ENCODE measurements at regions not wholly inside any gene's neighbourhood (a gene's known extent, or its start where the extent isn't known, plus 50 kb on each side); places are given as distances from the start of the nearest gene placed in this dataset.

DNA sequence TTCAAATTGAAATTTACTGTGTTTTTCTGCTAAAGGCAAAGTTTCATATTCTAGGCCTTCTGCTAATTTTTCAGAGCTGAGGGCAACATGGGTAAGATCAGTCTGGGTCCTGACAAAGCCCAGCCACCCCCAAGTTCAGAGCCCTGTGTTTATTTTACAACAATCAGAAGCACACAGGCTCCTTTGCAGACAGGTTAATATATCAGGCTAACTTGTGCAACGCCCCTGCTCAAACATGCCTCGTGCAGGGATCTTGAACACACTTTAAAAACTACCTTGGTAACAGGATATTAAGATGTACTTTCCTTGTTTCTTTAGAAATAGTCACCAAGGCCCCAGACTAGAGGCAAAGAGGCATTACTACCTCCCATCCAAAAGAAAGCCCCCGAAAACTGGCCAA lies 64.0 kb downstream of the POLR2M start:
- H4K8ac ChIP-seq (ENCODE audit: extremely low read depth, insufficient read depth, low read length): no peak overlapping the region
- H3K14ac ChIP-seq (ENCODE audit: insufficient read length): no peak overlapping the region
- ChIA-PET POLR2A (ENCODE audit: partially characterized antibody) (interaction anchor here (1.0 kb wide), 1 partner anchor 12 kb away, joined by 3 read pairs; no protein-coding TSS in a partner anchor), CTCF (ENCODE audit: partially characterized antibody) (interaction anchor here (0.7 to 6.0 kb wide), 5 partner anchors 9 to 314 kb away, joined by 3 to 43 read pairs (median 5); no protein-coding TSS in a partner anchor)
- no peaks in the 10 kb centered on the region for H3K79me2 ChIP-seq (ENCODE audit: control insufficient read depth in 1 of 2, insufficient read depth in 2 of 2, low read length in 2 of 2)
- H3K4me3 ChIP-seq (ENCODE audit: extremely low read depth in 1 of 4, insufficient read depth in 2 of 4, low read depth in 3 of 4, low read length in 4 of 4): no peak overlapping the region
- H4K20me1 ChIP-seq (replicated peaks in 1 of 2; ENCODE audit: control insufficient read depth in 1 of 2, insufficient read depth in 2 of 2, low read length in 2 of 2): no peaks in the 10 kb centered on the region
- H2BK120ac ChIP-seq (replicated peaks; ENCODE audit: low read depth, low read length): no peak overlapping the region
- H3K9me3 ChIP-seq (ENCODE audit: insufficient read depth in 2 of 2, low read depth in 1 of 2, low read length in 1 of 2): no peaks in the 10 kb centered on the region
- H4K91ac ChIP-seq (replicated peaks; ENCODE audit: insufficient read length, low read length): no peak overlapping the region
- H3K18ac ChIP-seq (ENCODE audit: extremely low read depth, low read length): no peak overlapping the region
- H3K27ac ChIP-seq (ENCODE audit: low read depth, low read length): no peak overlapping the region
- no peaks in the 10 kb centered on the region; a peak in 1 of 8 replicates for H3K36me3 ChIP-seq (ENCODE audit: control insufficient read depth in 2 of 4, insufficient read depth in 4 of 4, low read length in 3 of 4)
- no peak overlapping the region for H2BK12ac ChIP-seq (ENCODE audit: low read depth, low read length)
- H3K23me2 ChIP-seq (ENCODE audit: low read depth, low read length): no peaks in the 10 kb centered on the region
- H3K23ac ChIP-seq (ENCODE audit: insufficient read length): no peak overlapping the region
- no peak overlapping the region for H2BK20ac ChIP-seq (ENCODE audit: low read length)
- no peaks in the 10 kb centered on the region for H3K27me3 ChIP-seq (replicated peaks in 1 of 4; ENCODE audit: control insufficient read depth in 3 of 4, extremely low read depth in 1 of 4, insufficient read depth in 3 of 4, low read length in 3 of 4)
- no peak for FAIRE-seq
- 83% methylated on average over 3 of the region's 3 CpGs; no CpG with 5 or more reads in 1 of the 2 experiments for WGBS, 2 experiments (ENCODE audit: extremely low coverage in 1 of 2, insufficient coverage in 1 of 2, insufficient read length in 1 of 2, insufficient replicate concordance in 2 of 2, low coverage in 1 of 2, low lambda C conversion rate in 2 of 2, missing lambda C conversion rate in 1 of 2)
- no peak overlapping the region for H2BK5ac ChIP-seq (ENCODE audit: low read depth, low read length)
- no peak overlapping the region for H3K56ac ChIP-seq (replicated peaks; ENCODE audit: insufficient read length, low read depth, low read length)
- no peak for DNase-seq (ENCODE audit: low read depth in 1 of 2, low spot score in 2 of 2)
- H3K4me1 ChIP-seq (replicated peaks in 1 of 4; ENCODE audit: control insufficient read depth in 3 of 4, insufficient read depth in 4 of 4, low read length in 3 of 4): peaks cover 0 to 7% (median 4%) of the 10 kb centered on the region in 4 experiments; a peak in 3 of 7 replicates
- H2AFZ ChIP-seq (ENCODE audit: low read length): no peak overlapping the region
- H2AK5ac ChIP-seq (ENCODE audit: low read depth, low read length): no peak overlapping the region
- no peak overlapping the region for H4K5ac ChIP-seq (ENCODE audit: insufficient read length, low read depth, low read length)
- H3K9ac ChIP-seq (replicated peaks in 1 of 4; ENCODE audit: extremely low read depth in 1 of 4, low read depth in 3 of 4, low read length in 3 of 4): no peak overlapping the region
- H3K79me1 ChIP-seq (ENCODE audit: low read depth, low read length): no peaks in the 10 kb centered on the region
- H3K4me2 ChIP-seq (ENCODE audit: insufficient read depth in 1 of 2, low read depth in 2 of 2, low read length in 2 of 2): no peak overlapping the region
- H2BK15ac ChIP-seq (ENCODE audit: low read length): no peak overlapping the region
- H3K4ac ChIP-seq (replicated peaks; ENCODE audit: insufficient read length, low read depth, low read length): no peak overlapping the region
- no peak for TF ChIP-seq KDM1A (IDR thresholded peaks at IDR 0.05; ENCODE audit: borderline replicate concordance, low read length)
- TF ChIP-seq SAP30 (IDR thresholded peaks at IDR 0.05; ENCODE audit: insufficient read depth, insufficient replicate concordance, low read length): no peak
- no peak for TF ChIP-seq KDM4A (IDR thresholded peaks at IDR 0.05; ENCODE audit: low read depth, low read length, severe bottlenecking)
- TF ChIP-seq CEBPB (IDR thresholded peaks at IDR 0.05; ENCODE audit: low read depth, low read length): no peak
- no peak for TF ChIP-seq NRF1 (IDR thresholded peaks at IDR 0.05; ENCODE audit: low read depth, low read length)
- TF ChIP-seq, protein P1, sequence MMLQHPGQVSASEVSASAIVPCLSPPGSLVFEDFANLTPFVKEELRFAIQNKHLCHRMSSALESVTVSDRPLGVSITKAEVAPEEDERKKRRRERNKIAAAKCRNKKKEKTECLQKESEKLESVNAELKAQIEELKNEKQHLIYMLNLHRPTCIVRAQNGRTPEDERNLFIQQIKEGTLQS (IDR thresholded peaks at IDR 0.05; ENCODE audit: insufficient read depth, low read depth, low read length): no peak
- TF ChIP-seq, protein P2, sequence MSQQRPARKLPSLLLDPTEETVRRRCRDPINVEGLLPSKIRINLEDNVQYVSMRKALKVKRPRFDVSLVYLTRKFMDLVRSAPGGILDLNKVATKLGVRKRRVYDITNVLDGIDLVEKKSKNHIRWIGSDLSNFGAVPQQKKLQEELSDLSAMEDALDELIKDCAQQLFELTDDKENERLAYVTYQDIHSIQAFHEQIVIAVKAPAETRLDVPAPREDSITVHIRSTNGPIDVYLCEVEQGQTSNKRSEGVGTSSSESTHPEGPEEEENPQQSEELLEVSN (IDR thresholded peaks at IDR 0.05): no peak
- no peak for TF ChIP-seq HDAC2 (IDR thresholded peaks at IDR 0.05; ENCODE audit: borderline replicate concordance in 1 of 2, low read depth in 2 of 2, low read length in 2 of 2)
- no peak for TF ChIP-seq POU5F1 (IDR thresholded peaks at IDR 0.05; ENCODE audit: low read depth, low read length)

All from H1 (cell line).